Epithelial cell of proximal tubule (primary cell): ENCODE measurements at regions not wholly inside any gene's neighbourhood (a gene's known extent, or its start where the extent isn't known, plus 50 kb on each side); places are given as distances from the start of the nearest gene placed in this dataset.

Source experiments
- DNase-seq: peaks from one replicate; pipeline ENCODE4 v3.0.0-alpha.2; 2011; ENCODE audit warnings: low read depth
- H3K4me3 ChIP-seq: 2 replicates; pipeline ENCODE4 v1.5.1; 2011; ENCODE audit warnings: low read depth, mild to moderate bottlenecking, low read length
- TF ChIP-seq, protein P1 (sequence below): conservative IDR thresholded peaks from 2 replicates; pipeline ENCODE4 v1.5.1; 2012; ENCODE audit warnings: low read depth, mild to moderate bottlenecking, low read length

- no peak overlapping the region for H3K4me3 ChIP-seq
- TF ChIP-seq, protein P1, sequence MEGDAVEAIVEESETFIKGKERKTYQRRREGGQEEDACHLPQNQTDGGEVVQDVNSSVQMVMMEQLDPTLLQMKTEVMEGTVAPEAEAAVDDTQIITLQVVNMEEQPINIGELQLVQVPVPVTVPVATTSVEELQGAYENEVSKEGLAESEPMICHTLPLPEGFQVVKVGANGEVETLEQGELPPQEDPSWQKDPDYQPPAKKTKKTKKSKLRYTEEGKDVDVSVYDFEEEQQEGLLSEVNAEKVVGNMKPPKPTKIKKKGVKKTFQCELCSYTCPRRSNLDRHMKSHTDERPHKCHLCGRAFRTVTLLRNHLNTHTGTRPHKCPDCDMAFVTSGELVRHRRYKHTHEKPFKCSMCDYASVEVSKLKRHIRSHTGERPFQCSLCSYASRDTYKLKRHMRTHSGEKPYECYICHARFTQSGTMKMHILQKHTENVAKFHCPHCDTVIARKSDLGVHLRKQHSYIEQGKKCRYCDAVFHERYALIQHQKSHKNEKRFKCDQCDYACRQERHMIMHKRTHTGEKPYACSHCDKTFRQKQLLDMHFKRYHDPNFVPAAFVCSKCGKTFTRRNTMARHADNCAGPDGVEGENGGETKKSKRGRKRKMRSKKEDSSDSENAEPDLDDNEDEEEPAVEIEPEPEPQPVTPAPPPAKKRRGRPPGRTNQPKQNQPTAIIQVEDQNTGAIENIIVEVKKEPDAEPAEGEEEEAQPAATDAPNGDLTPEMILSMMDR = no peak
- DNase-seq = no peak
Observed at GRCh38 chr2:22838461-22838860, 546.5 kb upstream of the KLHL29 start.

DNA sequence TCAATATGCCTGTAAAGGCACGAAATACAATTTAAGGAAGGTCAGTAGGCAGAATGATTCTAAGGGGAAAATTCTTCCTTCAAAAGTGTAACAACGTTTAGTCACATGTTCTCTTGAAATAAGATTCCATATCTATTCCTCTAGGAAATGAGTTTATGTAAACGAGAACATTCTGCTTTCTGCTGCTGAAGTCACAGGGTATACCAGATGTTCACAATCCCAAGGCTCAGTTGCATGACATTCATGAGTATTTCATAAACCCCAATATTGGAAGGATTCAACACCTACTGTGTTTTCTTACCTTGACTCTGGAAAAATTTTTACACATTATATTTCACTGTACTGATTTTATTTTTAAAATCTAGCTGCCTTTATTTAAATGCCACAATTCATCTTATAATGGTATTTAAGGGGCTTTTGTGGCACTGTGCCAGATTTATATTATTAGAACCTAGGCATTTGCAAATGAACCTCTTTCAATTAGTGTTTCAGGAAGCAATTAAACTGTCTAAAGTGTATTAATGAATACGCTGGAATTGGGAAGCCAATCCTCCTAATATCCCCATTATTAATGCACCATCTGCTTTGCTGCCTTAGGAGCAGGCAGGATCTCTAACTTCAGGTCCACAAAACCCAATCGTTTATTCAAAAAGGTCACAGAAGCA lies 542.6 kb upstream of the KLHL29 start:
- TF ChIP-seq, protein P1 = no peak
- DNase-seq = no peak
- no peak overlapping the region for H3K4me3 ChIP-seq

DNA sequence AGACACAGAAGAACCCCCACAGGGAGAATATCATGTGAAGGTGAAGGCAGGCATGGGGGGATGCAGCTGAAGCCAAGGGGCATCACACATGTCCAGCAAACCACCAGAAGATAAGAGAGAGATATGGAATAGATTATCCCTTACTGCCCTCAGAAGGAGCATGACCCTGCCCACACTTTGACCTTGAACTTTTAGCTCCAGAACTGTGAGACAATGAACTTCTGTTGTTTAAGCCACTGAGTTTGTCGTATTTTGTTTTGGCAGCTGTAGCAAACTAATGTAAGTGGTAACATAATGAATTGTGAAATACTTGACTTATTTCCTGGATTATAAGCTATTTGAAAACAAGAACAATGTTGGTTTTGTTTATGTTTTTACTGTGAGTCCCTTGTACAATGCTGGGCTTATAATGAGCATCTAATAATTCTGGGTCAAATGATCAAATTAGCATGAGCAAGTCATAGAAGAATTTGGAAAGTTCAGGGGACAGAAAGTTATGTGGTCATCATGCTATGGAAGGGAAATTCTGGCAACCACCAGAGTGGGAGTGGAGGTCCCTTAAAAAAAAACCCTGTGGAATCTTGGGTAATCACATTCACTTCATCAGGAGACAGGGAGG lies 541.0 kb upstream of the KLHL29 start:
- TF ChIP-seq, protein P1 = no peak
- no peak overlapping the region for H3K4me3 ChIP-seq
- no peak for DNase-seq

DNA sequence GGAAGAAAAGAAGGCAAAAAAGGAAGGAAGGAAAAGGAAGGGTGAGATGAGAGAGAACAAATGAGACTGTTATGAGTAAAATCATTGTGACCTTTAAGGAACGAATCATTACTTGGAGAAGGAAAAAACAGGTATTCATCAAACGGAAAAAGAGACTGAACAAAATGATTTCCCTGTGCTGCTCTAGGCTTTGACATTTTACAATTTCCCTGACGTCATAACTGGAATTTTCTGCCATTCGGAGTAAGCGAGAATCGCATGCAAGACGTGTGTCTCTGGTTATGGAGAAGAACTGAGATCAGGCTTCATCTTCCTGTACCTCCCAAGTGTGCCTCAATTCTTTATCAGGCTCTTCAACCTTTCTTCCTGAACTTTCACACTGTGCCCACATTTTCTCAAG lies 534.7 kb upstream of the KLHL29 start:
- TF ChIP-seq, protein P1 = no peak
- H3K4me3 ChIP-seq = no peak overlapping the region
- DNase-seq = no peak

GRCh38 chr2:22854588-22854987 lies 530.4 kb upstream of the KLHL29 start:
- TF ChIP-seq, protein P1 = no peak
- no peak for DNase-seq
- no peak overlapping the region for H3K4me3 ChIP-seq

GRCh38 chr2:22855081-22855480 lies 529.9 kb upstream of the KLHL29 start:
- TF ChIP-seq, protein P1 = no peak
- no peak for DNase-seq
- no peak overlapping the region for H3K4me3 ChIP-seq

DNA sequence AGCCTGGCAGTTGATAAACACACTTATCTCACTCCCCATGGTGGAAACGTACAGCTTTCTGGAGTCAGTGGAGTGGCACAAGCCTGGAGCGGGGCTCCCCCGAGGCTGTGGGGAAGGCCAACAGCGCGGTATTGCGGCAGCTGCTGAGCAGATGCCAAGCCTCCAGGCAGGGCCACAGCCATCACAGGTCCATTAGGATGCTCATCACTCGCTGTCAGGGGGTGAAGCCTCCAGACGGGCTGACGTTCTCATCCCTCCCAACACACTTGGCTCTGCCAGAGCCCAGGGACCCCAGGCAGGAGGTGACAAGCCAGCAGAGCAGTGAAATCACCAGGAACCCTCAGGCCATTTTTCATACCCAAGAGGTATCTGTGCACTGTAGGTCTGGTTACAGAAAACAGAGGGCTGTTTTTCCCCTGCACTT lies 529.2 kb upstream of the KLHL29 start:
- TF ChIP-seq, protein P1 = no peak
- no peak for DNase-seq
- H3K4me3 ChIP-seq = no peak overlapping the region
